ENCODE measurements at regions not wholly inside any gene's neighbourhood (a gene's known extent, or its start where the extent isn't known, plus 50 kb on each side); places are given as distances from the start of the nearest gene placed in this dataset.

DNA sequence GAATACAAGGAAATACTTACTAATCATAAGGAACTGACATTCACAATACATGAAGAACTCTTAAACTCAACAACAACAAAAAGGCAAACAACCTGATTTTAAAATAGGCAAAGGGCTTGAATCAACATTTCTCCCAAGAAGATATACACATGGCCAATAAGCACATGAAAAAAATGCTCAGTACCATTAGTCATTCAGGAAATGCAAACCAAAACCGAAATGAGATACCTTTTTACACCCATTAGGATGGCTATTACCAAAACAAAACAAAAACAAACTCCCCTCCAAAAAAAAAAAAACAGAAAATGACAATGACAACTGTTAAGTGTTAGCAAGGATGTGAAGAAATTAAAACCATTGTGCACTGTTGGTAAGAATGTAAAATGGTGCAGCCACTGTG lies 104.1 kb upstream of the ZNF462 start:
- no peak for TF ChIP-seq SUZ12 (IDR thresholded peaks at IDR 0.05; ENCODE audit: extremely low read depth, insufficient read depth, insufficient read length)
- no peak for TF ChIP-seq YY1 (IDR thresholded peaks at IDR 0.05; ENCODE audit: insufficient read depth, insufficient read length)
